Amniotic stem cell (primary cell): ENCODE measurements at regions not wholly inside any gene's neighbourhood (a gene's known extent, or its start where the extent isn't known, plus 50 kb on each side); places are given as distances from the start of the nearest gene placed in this dataset.

Experiments used
- DNase-seq: peaks from one replicate; lab custom pipeline; 2025; lab: John Stamatoyannopoulos, UW

GRCh38 chr17:79218825-79219200 is 144.2 kb downstream of the ENGASE start:
- no peak for DNase-seq

- DNase-seq = no peak
Measured at GRCh38 chr17:79218175-79218824, 143.7 kb downstream of the ENGASE start.

GRCh38 chr17:79217473-79218135 is 143.0 kb downstream of the ENGASE start:
- no peak for DNase-seq

- DNase-seq = no peak
Measured at GRCh38 chr17:79216826-79217225, 142.2 kb downstream of the ENGASE start.

- no peak for DNase-seq
Measured at GRCh38 chr17:79216391-79216790, 141.8 kb downstream of the ENGASE start.

GRCh38 chr17:79215631-79216030 is 141.0 kb downstream of the ENGASE start:
- no peak for DNase-seq

GRCh38 chr17:79214940-79215604 is 140.4 kb downstream of the ENGASE start:
- DNase-seq = no peak

- DNase-seq = no peak
Measured at GRCh38 chr17:79214459-79214858, 139.8 kb downstream of the ENGASE start.

GRCh38 chr17:79213305-79213704 is 138.7 kb downstream of the ENGASE start:
- no peak for DNase-seq

GRCh38 chr17:79212149-79213087 is 137.8 kb downstream of the ENGASE start:
- no peak for DNase-seq

- DNase-seq = no peak
Measured at GRCh38 chr17:79211061-79211770, 136.6 kb downstream of the ENGASE start.

- DNase-seq = no peak
Measured at GRCh38 chr17:79210638-79211037, 136.0 kb downstream of the ENGASE start.

GRCh38 chr17:79207960-79208359 is 133.3 kb downstream of the ENGASE start:
- no peak for DNase-seq

GRCh38 chr17:79205688-79206205 is 131.1 kb downstream of the ENGASE start:
- DNase-seq = no peak

- no peak for DNase-seq
Measured at GRCh38 chr17:79204261-79204660, 129.6 kb downstream of the ENGASE start.

- no peak for DNase-seq
Measured at GRCh38 chr17:79203657-79204056, 129.0 kb downstream of the ENGASE start.

- no peak for DNase-seq
Measured at GRCh38 chr17:79203016-79203415, 128.4 kb downstream of the ENGASE start.

- DNase-seq = no peak
Measured at GRCh38 chr17:79202480-79202879, 127.9 kb downstream of the ENGASE start.

GRCh38 chr17:79201536-79202227 is 127.1 kb downstream of the ENGASE start:
- no peak for DNase-seq

GRCh38 chr17:79201119-79201518 is 126.5 kb downstream of the ENGASE start:
- no peak for DNase-seq

- DNase-seq = no peak
Measured at GRCh38 chr17:79196913-79197312, 122.3 kb downstream of the ENGASE start.
